Stimulated activated CD8-positive, alpha-beta memory T cell treated with anti-CD3 and anti-CD28 coated beads, Interleukin-2, amount 100 ng/mL, for 48 hours (primary cell): ENCODE measurements at regions not wholly inside any gene's neighbourhood (a gene's known extent, or its start where the extent isn't known, plus 50 kb on each side); places are given as distances from the start of the nearest gene placed in this dataset.

ENCODE experiments used
- DNase-seq, 2 donors: peaks; one replicate each; pipeline ENCODE4 v3.0.0-alpha.2; 2020; ENCODE audit warnings: low read depth in 2 of 2

DNA sequence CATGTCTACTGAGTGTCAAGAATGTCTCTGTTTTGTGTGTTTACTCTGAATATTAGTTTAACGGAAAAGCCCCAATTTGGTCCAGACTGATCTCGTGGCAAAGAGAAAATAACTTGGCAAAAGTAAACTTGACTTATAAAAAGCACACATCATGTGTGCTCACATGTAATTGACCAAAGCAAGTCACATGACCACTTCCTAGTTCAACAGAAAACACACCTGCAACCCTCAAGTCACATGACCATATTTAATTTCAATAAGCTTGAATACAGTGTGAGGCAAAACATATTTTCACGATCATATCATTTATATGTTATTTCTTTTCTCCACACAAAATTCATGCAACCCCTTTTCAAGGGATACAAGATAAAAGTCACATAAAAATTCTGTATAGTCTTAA, 662.4 kb downstream of the SLITRK1 start:
- no peak for DNase-seq

DNA sequence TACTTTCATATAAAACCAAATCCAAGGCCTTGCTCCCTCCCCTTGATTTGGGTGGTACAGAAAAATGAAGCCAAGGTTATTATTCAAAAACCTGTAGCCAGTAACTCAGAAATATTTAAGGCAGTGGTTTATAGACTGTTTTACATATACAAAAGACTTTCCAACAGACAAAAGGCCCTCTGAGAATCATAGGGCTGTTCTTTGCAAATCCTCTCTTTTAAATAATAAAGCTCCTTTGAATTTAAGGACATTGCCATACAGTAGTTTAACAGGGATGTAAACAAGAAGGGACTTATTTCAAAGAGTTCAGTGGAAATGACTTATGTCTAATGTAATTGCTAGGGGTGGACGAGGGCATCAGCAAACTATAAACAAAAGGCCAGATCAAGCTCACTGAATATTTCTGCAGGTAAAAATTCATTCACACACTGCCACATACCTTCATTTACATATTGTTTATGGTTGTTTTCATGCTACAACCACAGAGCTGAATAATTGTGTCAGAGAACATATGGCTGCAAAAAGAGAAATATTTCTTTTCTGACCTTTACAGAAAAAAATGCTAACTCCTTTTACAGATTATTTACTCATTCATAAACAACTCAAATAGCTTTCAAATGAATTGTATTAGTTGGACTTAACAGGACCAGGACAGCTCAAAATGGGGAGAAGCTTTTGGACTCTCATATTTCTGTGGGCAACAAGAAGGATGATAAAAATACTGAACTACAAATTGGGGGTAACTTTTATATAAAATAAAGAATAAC, 665.6 kb downstream of the SLITRK1 start:
- DNase-seq, result no peak

DNA sequence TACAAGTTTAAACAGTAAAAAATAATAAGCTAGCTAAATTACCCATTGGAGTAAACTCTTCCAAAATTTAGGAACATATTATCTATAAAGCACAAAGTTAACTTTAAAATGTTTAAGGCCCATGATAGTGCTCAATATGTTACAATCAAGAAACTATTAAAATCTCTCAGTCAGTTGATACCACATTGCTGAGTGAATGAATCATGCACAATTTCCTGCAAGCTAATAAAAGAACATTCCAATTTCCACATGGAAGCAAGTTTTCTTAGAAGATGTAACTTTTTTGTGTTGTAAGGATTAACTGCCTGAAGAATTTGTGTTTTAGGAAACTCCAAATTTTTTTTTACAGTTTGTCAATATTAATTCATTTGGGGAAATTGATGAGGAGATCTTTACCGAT, 666.6 kb downstream of the SLITRK1 start:
- DNase-seq, result no peak

DNA sequence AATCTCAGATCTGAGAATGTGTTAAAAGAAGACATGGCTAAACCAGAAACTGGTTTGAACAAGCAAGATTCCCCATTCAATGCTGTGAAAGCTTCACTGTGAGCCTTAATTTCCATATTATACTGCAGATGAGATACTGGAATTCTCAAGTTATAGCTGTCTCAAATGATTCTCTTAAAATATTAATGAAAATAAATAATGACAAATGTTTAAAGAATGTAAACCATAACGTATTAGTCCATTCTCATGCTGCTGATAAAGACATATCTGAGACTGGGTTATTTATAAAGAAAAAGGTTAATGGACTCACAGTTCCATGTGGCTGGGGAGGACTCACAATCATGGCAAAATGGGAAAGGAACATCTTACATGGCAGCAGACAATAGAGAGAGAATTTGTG, 667.8 kb downstream of the SLITRK1 start:
- DNase-seq, result no peak

DNA sequence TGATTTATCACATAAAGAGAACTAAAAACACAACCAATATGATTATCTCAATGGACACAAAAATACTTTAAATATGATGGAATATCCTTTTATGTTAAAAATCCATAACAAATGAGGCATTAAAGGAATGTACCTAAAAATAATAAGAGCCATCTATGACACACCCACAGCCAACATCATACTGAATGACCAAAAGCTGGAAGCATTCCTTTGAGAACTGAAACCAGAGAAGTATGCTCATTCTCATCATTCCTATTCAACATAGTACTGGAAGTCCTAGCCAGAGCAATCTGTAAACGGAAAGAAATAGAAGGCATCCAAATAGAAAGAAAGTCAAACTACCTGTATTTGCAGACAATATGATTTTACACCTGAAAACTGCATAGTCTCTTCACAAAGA, 671.0 kb downstream of the SLITRK1 start:
- DNase-seq, result no peak

DNA sequence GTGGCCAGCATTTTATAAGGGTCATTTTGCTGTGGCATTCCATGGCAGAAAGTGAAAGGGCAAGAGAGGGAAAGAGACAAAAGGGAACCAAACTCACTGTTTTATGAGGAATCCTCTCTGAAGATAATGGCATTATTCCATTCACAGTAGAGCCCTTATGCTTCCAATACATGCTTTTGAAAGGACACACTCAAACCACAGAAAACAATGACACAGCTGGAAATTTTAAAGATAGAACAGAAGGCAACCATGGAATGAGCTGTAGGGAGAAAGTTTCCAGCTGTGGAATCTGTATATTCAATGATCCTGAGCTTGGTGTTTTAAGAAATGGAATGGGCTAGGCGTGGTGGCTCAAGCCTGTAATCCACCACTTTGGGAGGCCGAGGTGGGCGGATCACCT, 677.4 kb downstream of the SLITRK1 start:
- no peak for DNase-seq

DNA sequence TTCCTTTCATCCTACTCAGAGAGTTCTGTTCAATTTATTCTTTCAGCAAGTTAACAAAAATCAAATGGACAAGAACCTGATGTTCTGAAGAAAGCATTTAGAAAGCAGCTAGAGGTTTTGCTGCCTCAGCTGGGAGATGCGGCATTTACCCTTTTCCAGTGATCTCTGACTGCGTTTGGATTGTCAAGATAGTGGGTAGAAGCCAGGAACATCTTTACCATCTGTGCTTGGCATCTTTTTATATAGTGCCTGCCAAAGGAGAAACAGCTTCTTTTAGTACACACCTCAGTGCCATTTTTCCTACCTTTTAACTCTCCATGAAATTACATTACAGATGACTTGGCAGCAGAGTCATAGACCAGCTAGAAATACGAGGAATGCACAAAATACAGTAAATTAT, 680.8 kb downstream of the SLITRK1 start:
- no peak for DNase-seq

DNA sequence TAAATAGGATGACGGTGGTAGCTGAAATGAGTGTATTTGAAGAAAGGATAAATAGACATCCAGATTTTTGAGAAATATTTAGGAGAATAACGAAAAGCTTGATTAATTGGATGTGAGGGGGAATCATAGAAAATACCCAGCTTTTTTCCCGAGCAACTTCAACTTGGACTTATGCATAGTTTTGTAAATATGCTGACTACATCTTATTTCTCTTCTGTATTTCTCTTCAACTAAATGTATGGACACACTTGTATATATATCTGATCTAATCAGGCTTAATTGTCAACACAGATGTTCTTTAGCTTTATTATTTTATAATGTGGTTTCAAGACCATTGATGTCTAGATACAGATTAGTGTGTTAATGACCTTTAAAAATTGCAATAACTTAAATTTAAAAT, 685.0 kb downstream of the SLITRK1 start:
- no peak for DNase-seq

DNA sequence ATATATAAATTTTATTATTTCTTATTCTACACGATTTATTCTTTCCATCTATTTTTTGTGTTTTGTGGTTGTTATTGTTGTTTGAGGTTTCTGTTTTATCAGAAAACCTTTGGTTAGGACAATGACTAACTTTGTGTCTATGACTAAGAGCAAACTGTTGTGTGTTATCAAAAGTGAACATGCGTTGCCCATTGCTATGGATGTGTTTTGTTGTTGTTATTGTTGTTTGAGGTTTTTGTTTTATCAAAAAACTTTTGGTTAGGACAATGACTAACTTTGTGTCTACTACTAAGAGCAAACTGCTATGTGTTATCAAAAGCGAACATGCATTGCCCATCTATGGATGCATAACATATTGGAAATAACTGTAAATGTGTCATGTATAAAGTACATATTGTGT, 692.3 kb downstream of the SLITRK1 start:
- no peak for DNase-seq

DNA sequence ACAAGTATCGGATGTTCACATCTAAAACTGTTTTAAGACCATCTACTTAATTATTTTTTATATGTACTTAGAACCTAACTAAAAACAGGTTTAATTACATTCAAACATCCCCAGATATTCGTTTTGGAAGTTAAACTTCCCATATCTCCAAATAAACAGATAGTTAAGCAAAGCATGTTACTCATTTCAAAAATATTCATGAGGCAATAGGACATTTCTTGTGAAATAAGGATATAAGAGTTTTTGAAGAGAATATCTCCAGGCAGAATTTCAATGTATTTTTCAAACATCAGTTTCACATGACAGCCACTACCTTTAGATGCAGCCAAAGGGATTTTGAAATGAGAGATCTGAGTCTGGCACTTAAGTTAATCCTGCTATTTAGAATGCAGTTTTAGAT, 697.5 kb downstream of the SLITRK1 start:
- DNase-seq, result no peak

DNA sequence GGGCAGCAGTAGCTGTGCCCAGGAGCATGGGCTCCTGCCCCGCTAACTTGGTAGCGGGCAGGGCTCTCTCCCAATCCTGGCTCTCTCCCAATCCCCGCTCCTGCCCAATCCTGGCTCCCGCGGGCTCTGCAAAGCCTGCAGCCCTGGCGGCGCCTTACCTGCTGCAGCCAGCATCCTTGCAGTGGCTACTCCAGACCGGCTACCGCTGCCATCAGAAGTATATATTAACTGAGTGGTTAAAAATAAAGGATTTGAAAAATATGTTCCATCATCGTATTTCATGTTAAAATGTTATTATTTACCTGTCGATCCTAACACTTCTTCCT, 698.2 kb downstream of the SLITRK1 start:
- no peak for DNase-seq

DNA sequence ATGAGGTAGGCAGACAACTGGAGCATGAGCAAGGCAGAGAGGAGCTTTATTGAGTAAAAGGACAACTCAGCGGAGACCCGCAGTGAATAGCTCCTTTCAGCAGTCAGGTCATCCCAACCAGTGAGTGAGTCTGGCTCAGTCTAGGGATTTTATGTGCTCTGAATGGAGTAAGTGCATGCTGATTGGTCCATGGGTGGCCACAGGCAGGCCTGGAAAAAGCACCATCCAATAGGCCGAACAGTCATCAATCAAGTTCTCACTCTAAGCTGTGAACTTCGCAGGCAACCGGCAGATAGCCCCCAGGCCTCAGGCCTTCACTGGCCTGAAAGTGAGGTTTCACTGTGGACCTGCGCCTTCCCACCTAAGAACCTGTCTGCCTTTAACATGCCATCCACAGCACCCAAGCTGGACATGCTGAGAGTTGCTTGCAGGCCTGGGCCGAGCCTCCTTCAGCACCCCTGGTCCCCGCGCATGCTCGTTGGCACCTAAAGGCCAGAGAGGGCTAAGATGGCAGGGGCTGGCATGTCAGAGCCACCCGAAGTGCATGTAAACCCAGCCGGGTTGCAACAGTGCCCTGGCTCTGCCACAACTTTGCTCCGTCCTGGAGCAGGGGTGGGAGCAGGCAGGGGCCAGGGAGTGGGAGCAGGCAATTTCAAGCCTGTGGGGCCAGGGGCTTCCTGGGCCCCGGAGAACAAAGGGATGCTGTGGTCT, 698.7 kb downstream of the SLITRK1 start:
- DNase-seq, result no peak

DNA sequence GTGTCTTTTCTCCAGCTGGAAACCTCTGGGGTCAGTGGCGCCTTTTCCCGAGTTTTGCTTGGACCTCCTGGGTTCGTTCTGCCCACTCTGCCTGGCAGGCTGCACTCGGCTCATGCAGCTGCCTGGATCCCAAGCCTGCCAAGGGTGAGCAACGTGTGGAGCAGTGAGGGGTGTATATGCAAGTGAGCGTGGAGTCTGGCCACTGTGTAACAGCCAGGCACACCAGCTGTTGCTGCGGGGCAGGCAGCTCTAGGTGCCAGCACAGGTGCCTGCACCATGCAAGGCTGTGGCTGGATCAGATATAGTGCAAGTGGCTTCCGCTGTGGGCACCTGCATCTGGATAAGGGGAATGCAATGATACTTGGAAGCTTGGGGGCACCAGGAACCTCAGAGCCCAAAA, 699.4 kb downstream of the SLITRK1 start:
- no peak for DNase-seq

DNA sequence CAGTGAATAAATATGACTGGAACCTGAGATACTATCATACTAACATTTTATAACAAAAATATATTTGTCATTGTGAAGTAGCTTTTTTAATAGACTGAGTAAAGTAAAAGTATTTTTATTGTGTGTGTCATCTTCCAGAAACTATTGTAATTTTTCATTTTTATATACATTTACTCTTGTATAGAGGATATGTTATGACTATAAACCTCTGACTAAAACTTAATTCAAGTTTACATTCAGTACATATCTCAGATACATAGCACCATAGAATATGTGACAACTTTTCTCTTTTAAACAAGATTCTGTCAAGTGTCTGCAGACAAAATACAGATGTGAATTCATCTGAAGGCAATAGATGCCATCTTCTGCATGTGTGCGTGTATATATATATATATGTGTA, 704.3 kb downstream of the SLITRK1 start:
- no peak for DNase-seq

DNA sequence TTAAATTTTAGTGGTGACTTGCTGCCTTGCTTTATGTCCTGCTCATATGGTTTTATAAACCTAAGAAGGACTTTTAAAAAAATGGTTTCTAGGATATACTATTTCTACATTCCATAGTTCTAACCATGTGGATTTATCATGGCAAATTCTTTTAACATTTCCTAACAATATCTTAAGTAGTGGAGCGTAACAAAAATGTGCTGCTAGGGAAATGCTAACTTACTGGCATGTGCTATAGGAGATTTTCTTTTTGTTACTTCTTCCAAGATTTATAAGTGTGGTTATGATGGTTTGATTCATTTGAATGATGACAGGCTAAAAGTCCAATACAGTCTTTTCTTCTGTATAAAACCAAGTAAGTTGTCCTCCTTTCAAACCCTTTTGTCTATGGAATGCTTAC, 713.7 kb downstream of the SLITRK1 start:
- no peak for DNase-seq

DNA sequence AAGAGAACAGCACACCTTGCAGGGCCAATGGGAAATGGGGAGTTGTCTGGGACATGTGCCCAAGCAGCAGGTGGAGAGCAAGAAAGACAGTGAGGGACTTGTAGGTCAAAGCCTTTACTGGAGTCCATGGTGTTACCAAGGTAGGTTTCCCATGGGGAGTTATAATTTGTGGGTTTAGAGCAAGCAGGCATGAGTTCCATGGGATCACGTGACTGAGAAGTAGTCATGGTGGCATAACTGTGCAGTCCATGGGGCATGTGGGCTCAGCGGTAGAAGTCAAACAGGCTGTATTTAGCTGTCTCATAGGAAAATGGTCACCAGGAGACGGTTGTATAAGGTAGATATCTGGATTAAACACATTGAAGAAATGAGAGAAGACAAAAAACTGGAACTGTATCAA, 715.1 kb downstream of the SLITRK1 start:
- DNase-seq, result no peak

DNA sequence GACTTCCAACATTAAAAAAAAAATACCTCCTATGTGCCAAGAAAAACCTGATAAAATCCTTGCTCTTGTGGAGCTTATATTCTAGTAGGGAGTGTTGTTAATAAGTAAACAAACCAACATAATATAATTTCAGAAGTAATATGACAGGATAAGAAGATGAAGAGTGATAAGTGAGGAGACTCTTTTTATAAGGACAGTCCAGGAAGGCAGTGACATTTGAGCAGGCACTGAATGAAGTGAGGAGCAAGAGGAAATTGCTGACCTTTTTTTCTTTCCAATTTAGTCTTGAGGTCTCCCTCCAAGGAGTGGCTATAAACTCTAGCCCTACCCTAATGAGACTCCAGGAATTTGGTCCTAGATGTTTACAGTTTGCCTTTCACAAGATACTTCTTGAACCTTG, 715.7 kb downstream of the SLITRK1 start:
- DNase-seq, result no peak

DNA sequence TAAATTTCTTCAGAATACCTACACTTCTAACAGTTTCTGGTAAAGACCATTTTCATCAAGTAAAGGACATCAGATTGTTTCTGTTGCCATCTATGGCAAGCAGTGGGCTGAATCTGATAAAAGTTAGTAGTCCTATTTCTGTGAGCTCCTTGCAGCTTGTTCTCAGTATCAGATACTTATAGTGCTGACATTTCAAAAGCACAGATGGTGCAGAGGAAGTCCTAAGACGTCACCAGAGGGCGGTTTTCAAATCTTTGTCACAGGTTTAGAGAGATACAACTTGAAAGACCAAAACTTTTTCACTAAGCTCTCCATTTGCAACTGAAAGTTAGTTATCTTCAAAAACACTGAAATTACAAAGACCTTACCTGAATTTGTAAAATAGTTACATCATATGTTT, 719.8 kb downstream of the SLITRK1 start:
- no peak for DNase-seq

DNA sequence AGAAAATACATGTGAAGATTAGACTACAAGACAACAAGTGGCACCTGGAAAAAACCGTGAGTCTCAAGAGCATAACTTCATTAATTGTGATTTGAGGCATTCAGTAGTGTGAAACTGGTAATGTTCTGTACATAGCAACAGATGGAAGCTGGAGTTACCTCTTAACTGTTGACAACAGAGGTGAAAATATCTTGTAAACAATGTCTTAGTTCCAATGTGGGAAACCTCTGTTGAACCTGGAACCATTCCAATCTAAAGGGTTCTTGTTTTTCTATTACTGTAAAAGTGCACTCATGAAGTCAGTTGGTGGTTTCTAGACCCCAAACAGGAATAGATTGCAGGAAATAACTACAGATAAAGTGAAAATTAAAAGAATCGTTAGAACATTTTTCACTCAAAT, 728.4 kb downstream of the SLITRK1 start:
- no peak for DNase-seq

DNA sequence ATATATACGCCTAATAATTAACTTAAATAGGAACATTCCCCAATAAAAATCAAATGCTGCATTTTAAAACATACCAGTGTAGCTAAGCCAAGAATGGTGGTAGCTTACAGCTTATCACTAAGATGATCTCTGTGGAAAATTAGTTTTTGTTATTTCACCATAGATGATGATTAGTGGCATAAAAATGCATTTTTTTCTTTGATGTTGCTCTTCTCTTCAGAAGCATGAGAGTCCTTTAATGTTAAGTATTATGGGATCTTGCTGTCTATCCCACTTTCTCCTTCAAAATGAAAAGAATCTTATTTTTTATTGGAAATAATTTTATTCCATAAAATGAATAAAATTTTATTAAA, 731.0 kb downstream of the SLITRK1 start:
- no peak for DNase-seq

DNA sequence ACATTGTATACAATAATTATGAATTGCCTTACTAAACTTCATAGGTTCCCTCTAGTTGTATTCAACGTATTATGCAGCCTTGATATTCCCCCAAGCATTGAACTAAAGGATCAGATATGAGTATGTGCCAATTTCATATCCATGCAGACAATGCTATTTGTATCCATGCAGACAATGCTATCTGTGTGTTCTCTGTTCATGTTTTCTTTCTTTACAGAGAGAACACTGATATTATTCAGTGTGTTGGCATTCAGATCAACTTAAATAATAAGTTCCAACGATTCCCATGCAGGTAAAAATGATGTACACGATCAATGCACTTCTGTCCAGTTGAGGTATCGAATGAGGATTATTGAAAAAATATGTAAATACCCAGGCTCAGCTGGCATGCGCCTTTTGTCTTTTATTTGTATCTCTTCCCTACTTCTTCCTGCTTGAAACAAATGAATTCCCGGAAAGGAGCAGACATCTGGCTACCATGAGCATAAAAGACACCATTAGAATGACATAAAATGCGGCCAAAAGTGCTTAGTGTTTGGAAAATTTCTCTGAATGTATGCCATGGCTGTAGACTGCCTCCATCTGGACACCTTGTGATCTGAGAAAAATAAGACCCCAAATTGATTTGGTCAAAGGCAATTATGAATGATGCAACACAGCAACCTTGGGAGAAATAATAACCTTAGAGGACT, 731.5 kb downstream of the SLITRK1 start:
- DNase-seq, result no peak

DNA sequence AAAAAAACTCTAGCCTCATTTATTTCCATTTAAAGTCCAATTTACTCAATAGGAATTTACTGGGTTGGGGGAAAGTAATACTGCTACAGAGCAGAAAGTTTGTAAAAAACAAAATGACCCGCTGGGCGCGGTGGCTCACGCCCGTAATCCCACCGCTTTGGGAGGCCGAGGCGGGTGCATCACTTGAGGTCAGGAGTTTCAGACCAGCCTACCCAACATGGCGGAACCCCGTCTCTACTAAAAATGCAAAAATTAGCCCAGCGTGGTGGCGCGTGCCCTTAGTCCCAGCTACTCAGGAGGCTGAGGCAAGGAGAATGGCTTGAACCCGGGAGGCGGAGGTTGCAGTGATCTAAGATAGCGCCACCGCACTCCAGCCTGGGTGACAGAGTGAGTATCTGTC, 745.6 kb downstream of the SLITRK1 start:
- no peak for DNase-seq

DNA sequence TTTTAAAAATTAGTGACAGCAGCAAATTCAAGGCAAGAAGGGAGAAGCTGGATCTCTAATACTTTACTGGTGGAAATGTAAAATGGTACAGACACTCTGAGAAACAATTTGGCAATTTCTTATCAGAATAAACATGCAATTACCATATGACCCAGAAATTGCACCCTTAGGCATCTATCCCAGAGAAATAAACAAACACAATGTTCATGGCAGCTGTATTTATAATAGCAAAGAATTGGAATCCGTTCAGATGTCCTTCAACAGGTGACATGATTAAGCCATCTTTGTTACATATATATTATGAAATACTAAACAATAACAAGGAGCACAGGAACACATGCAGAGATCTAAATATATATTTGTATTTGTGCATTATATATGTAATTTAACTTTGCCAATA, 756.5 kb downstream of the SLITRK1 start:
- no peak for DNase-seq
